CD14-positive monocyte (primary cell): ENCODE measurements at regions not wholly inside any gene's neighbourhood (a gene's known extent, or its start where the extent isn't known, plus 50 kb on each side); places are given as distances from the start of the nearest gene placed in this dataset.

Experiments
- DNase-seq, 3 donors: peaks; one replicate each; pipeline ENCODE4 v3.0.0-alpha.2; 2011 to 2022
- H2AFZ ChIP-seq: 2 replicates; pipeline ENCODE4 v1.6.0; 2012; ENCODE audit warnings: mild to moderate bottlenecking, low read depth, low read length, inconsistent platforms; ENCODE audit not compliant: insufficient read depth, poor library complexity, severe bottlenecking
- H3K27ac ChIP-seq, 2 donors: 1 replicate in 1 of 2; 2 replicates in 1 of 2; pipeline ENCODE4 v1.5.1; 2012 to 2013; ENCODE audit warnings: low read length in 2 of 2, control low read depth in 1 of 2, inconsistent platforms in 1 of 2, low read depth in 1 of 2, mild to moderate bottlenecking in 1 of 2
- H3K27me3 ChIP-seq, 2 donors: one replicate each; pipeline versions ENCODE4 v1.6.0 to v1.6.1; 2011 to 2013; ENCODE audit warnings: low read length in 2 of 2; ENCODE audit not compliant: control insufficient read depth in 2 of 2, insufficient read depth in 2 of 2
- H3K36me3 ChIP-seq, 2 donors: replicated peaks in 1 of 2; 1 replicate in 1 of 2; 2 replicates in 1 of 2; pipeline versions ENCODE4 v1.5.1 to v1.6.1; 2012 to 2013; ENCODE audit warnings: low read length in 2 of 2, control low read depth in 1 of 2, inconsistent platforms in 1 of 2, mild to moderate bottlenecking in 1 of 2; ENCODE audit not compliant: insufficient read depth in 2 of 2, control insufficient read depth in 1 of 2
- H3K4me1 ChIP-seq, 2 donors: 1 replicate in 1 of 2; 2 replicates in 1 of 2; pipeline versions ENCODE4 v1.5.1 to v1.6.1; 2012 to 2013; ENCODE audit warnings: low read length in 2 of 2, control low read depth in 1 of 2, inconsistent platforms in 1 of 2, mild to moderate bottlenecking in 1 of 2, moderate library complexity in 1 of 2; ENCODE audit not compliant: insufficient read depth in 2 of 2, control insufficient read depth in 1 of 2
- H3K4me2 ChIP-seq: replicated peaks from 2 replicates; pipeline ENCODE3; 2012; ENCODE audit warnings: low read length, moderate library complexity, mild to moderate bottlenecking; ENCODE audit not compliant: poor library complexity, severe bottlenecking; ENCODE audit errors: extremely low read depth
- H3K4me3 ChIP-seq, 3 experiments: fragments of 200-600 bp in 1 of 3; sonication (generic) in 1 of 3; replicated peaks in 1 of 3; 1 replicate in 2 of 3; 2 replicates in 1 of 3; pipeline ENCODE4 v1.5.1; 2011 to 2013; ENCODE audit warnings: low read length in 3 of 3, mild to moderate bottlenecking in 3 of 3, control low read depth in 2 of 3, low read depth in 2 of 3, inconsistent platforms in 1 of 3, moderate library complexity in 1 of 3
- H3K79me2 ChIP-seq: 2 replicates; pipeline ENCODE4 v1.6.0; 2012; ENCODE audit warnings: mild to moderate bottlenecking, control low read depth, inconsistent platforms, low read length, moderate library complexity; ENCODE audit not compliant: insufficient read depth
- H3K9ac ChIP-seq: 2 replicates; pipeline ENCODE4 v1.6.0; 2017; ENCODE audit warnings: low read length, mild to moderate bottlenecking; ENCODE audit not compliant: insufficient read depth, poor library complexity, severe bottlenecking
- H3K9me3 ChIP-seq, 2 donors: replicated peaks in 1 of 2; 1 replicate in 1 of 2; 2 replicates in 1 of 2; pipeline versions ENCODE4 v1.5.1 to v1.6.1; 2012 to 2013; ENCODE audit warnings: low read length in 2 of 2, control low read depth in 1 of 2; ENCODE audit not compliant: control insufficient read depth in 1 of 2, insufficient read depth in 1 of 2
- H4K20me1 ChIP-seq: 2 replicates; pipeline ENCODE4 v1.6.0; 2012; ENCODE audit warnings: mild to moderate bottlenecking, low read length, control low read depth, moderate library complexity; ENCODE audit not compliant: insufficient read depth
- H3K27ac Mint-ChIP-seq, 7 donors: one replicate each; pipeline ENCODE4 v1.8.0; 2020; ENCODE audit warnings: mild to moderate bottlenecking in 7 of 7, mixed read lengths in 7 of 7, moderate library complexity in 6 of 7, inconsistent platforms in 2 of 7
- H3K27me3 Mint-ChIP-seq, 3 donors: one replicate each; pipeline ENCODE4 v1.8.0; 2021 to 2022; ENCODE audit warnings: low read depth in 3 of 3, mild to moderate bottlenecking in 3 of 3, mixed read lengths in 3 of 3, moderate library complexity in 3 of 3, inconsistent platforms in 1 of 3
- H3K36me3 Mint-ChIP-seq, 2 donors: one replicate each; pipeline ENCODE4 v1.8.0; 2020; ENCODE audit warnings: mixed read lengths in 2 of 2, inconsistent platforms in 1 of 2, mild to moderate bottlenecking in 1 of 2
- H3K4me1 Mint-ChIP-seq: one replicate; pipeline ENCODE4 v1.8.0; 2020; ENCODE audit warnings: mild to moderate bottlenecking, mixed read lengths
- H3K4me3 Mint-ChIP-seq, 2 donors: one replicate each; pipeline ENCODE4 v1.8.0; 2020; ENCODE audit warnings: mild to moderate bottlenecking in 2 of 2, mixed read lengths in 2 of 2, moderate library complexity in 1 of 2
- H3K9me3 Mint-ChIP-seq, 7 donors: one replicate each; pipeline ENCODE4 v1.8.0; 2020 to 2022; ENCODE audit warnings: mixed read lengths in 7 of 7, mild to moderate bottlenecking in 6 of 7, moderate library complexity in 6 of 7, inconsistent platforms in 2 of 7
- WGBS: methylation state at CpG from one replicate; pipeline ENCODE4 v1.1.5; 2013; ENCODE audit warnings: missing lambda C conversion rate; ENCODE audit not compliant: insufficient coverage; 5-methylcytosine and 5-hydroxymethylcytosine counted together
- intact Hi-C, 2 donors: fragments of 100-400 bp; cut with micrococcal nuclease; formaldehyde crosslinking; loops; one replicate each; pipeline versions ENCODE4 v1.15.0 to v1.15.1; 2023
- TF ChIP-seq, protein P1 (sequence below): fragments of 200-600 bp; IDR thresholded peaks from one replicate; pipeline ENCODE4 v1.8.0; 2022; ENCODE audit warnings: antibody characterized with exemption, mild to moderate bottlenecking

DNA sequence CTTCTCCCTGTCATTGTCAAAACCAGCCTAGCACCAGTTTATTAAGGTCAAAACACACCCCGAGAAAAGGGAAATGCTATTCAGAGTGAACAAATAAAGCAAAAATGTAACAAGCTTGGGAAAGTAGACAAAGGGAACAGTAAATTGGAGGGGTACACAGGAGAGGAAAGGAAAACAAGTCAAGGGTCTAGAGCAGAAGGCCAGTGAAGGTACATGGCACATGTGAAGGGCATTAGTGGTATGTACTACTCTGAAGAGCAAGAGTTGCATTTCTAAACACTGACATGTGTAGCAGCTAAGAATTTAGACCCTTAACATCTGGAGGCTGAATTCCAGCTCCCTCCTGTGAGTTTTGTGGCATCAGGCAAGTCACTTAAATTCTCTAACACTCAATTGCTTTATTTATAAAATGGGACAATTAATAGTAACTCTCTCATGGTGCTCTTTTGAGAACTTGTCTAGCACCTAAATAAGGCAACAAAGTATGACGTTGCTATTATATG is 244.3 kb upstream of the ADAMTS9 start:
- DNase-seq = no peak
- Histone ChIP-seq H3K4me1 (no peaks in the 10 kb centered on the region), H3K27me3 (no peaks in the 10 kb centered on the region), H3K9me3 (peaks cover 17 to 19% of the 10 kb centered on the region in 2 donors), H3K4me2 (no peak overlapping the region), H3K36me3 (no peaks in the 10 kb centered on the region), H4K20me1 (no peaks in the 10 kb centered on the region), H2AFZ (no peak overlapping the region), H3K9ac (no peak overlapping the region), H3K27ac (no peak overlapping the region), H3K79me2 (no peaks in the 10 kb centered on the region), H3K4me3 (no peak overlapping the region)
- no CpG with 5 or more reads among the region's 2 CpGs for WGBS
- TF ChIP-seq, protein P1, sequence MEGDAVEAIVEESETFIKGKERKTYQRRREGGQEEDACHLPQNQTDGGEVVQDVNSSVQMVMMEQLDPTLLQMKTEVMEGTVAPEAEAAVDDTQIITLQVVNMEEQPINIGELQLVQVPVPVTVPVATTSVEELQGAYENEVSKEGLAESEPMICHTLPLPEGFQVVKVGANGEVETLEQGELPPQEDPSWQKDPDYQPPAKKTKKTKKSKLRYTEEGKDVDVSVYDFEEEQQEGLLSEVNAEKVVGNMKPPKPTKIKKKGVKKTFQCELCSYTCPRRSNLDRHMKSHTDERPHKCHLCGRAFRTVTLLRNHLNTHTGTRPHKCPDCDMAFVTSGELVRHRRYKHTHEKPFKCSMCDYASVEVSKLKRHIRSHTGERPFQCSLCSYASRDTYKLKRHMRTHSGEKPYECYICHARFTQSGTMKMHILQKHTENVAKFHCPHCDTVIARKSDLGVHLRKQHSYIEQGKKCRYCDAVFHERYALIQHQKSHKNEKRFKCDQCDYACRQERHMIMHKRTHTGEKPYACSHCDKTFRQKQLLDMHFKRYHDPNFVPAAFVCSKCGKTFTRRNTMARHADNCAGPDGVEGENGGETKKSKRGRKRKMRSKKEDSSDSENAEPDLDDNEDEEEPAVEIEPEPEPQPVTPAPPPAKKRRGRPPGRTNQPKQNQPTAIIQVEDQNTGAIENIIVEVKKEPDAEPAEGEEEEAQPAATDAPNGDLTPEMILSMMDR = no peak
- Mint-ChIP-seq H3K27me3 (peaks cover 0 to 2% (median 0%) of the 10 kb centered on the region in 3 donors), H3K36me3 (no peaks in the 10 kb centered on the region), H3K4me3 (no peak overlapping the region), H3K4me1 (no peaks in the 10 kb centered on the region), H3K27ac (no peak overlapping the region), H3K9me3 (peaks cover 7 to 22% (median 15%) of the 10 kb centered on the region in 7 donors)
- intact Hi-C loops = no loop called here

DNA sequence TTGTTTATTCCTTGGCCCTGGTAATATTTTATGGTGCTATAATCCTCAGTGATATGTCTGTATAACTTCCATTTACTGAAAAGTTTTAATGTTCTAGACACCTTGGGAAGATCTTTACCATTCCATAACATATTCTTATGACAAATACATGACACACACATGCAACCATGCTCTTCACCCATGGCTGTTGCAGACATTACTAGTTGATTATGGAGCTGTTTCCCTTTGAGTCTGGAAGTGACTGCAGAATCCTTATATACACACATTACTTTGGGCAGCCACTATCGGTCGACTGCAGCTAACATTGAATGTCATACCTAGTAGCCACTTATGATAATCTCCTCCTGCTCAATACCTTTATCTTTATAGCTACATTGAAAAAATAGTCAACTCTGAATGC is 243.1 kb upstream of the ADAMTS9 start:
- H3K4me1 ChIP-seq = no peaks in the 10 kb centered on the region
- no peak overlapping the region for H3K4me3 Mint-ChIP-seq
- no peaks in the 10 kb centered on the region for H4K20me1 ChIP-seq
- WGBS = 100% methylated on average over 1 of the region's 2 CpGs
- peaks cover 0 to 2% (median 0%) of the 10 kb centered on the region in 3 donors for H3K27me3 Mint-ChIP-seq
- TF ChIP-seq, protein P1 = no peak
- no peak overlapping the region for H3K27ac Mint-ChIP-seq
- no peak for DNase-seq
- no peak overlapping the region for H3K9ac ChIP-seq
- H3K27ac ChIP-seq = no peak overlapping the region
- no peak overlapping the region for H3K4me2 ChIP-seq
- no peaks in the 10 kb centered on the region for H3K4me1 Mint-ChIP-seq
- no peaks in the 10 kb centered on the region for H3K36me3 ChIP-seq
- no peaks in the 10 kb centered on the region for H3K36me3 Mint-ChIP-seq
- peaks cover 17 to 19% of the 10 kb centered on the region in 2 donors for H3K9me3 ChIP-seq
- H3K79me2 ChIP-seq = no peaks in the 10 kb centered on the region
- H3K9me3 Mint-ChIP-seq = peaks cover 7 to 22% (median 15%) of the 10 kb centered on the region in 7 donors
- H3K4me3 ChIP-seq = no peak overlapping the region
- intact Hi-C loops = no loop called here
- H3K27me3 ChIP-seq = no peaks in the 10 kb centered on the region
- H2AFZ ChIP-seq = no peak overlapping the region
